GM10266 (cell line): ENCODE measurements at regions not wholly inside any gene's neighbourhood (a gene's known extent, or its start where the extent isn't known, plus 50 kb on each side); places are given as distances from the start of the nearest gene placed in this dataset.

Experiments used
- DNase-seq: peaks from one replicate; pipeline ENCODE4 v3.0.0; 2012; ENCODE audit errors: extremely low spot score
- TF ChIP-seq, protein P1 (sequence below): IDR thresholded peaks from 2 replicates; pipeline ENCODE4 v1.5.1; 2012; ENCODE audit warnings: mild to moderate bottlenecking, low read depth; ENCODE audit not compliant: control insufficient read depth, insufficient read depth; ENCODE audit errors: missing control alignments

DNA sequence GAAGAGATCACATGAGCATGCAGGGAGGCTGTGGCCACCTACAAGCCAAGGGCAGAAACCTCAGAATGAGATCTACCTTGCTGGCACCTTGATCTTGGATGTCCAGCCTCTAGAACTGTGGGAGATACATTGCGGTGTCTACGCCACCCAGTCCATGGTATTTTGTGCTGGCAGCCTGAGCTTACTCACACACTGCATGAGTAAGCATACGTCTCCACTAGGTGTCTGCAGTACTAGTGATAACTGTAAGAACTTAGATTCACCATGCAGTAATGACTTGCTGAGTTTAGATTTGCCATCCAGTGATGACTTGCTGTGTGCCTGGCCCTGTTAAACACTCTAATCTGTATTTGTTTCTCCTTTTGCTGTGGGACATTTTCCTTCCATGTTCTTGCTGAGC is 417.7 kb downstream of the GADD45G start:
- no peak for DNase-seq
- TF ChIP-seq, protein P1, sequence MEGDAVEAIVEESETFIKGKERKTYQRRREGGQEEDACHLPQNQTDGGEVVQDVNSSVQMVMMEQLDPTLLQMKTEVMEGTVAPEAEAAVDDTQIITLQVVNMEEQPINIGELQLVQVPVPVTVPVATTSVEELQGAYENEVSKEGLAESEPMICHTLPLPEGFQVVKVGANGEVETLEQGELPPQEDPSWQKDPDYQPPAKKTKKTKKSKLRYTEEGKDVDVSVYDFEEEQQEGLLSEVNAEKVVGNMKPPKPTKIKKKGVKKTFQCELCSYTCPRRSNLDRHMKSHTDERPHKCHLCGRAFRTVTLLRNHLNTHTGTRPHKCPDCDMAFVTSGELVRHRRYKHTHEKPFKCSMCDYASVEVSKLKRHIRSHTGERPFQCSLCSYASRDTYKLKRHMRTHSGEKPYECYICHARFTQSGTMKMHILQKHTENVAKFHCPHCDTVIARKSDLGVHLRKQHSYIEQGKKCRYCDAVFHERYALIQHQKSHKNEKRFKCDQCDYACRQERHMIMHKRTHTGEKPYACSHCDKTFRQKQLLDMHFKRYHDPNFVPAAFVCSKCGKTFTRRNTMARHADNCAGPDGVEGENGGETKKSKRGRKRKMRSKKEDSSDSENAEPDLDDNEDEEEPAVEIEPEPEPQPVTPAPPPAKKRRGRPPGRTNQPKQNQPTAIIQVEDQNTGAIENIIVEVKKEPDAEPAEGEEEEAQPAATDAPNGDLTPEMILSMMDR: no peak

DNA sequence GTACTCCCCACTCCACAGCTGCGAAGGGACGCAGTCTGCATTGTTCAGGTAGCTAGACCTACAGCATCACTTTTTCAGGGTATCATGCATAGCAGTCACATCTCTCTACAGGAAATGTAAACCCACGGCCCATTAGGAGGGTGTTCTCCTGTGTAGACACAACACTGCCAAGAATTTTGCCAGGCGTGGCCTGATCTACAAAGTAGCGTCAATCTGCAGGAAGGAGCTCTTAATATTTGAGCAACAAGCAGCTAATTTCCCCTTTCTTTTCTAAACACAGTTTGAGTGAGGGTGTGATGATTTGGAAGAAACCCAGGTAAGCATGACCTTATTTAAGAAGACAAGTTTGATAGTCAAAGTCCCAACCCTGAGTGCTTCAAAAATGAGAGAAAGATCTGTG is 419.0 kb downstream of the GADD45G start:
- no peak for DNase-seq
- TF ChIP-seq, protein P1: no peak

DNA sequence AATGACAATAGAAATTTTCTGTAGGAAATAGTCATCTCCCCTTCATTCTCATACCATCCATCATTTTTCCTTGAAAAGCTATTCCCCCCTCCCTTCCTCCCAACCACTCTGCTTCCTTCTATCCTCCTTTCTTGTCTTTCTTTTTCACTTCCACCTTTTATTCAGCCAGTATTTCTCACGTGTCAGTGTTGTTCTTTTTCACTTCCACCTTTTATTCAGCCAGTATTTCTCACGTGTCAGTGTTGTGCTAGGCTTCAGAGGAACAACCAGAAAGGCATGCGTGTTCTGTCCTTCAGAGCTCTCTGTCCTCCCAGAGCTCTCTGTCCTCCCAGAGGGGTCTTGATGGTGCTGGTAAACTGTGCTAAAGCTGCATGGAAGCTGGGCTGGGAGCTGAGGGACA is 419.6 kb downstream of the GADD45G start:
- no peak for DNase-seq
- TF ChIP-seq, protein P1: no peak

DNA sequence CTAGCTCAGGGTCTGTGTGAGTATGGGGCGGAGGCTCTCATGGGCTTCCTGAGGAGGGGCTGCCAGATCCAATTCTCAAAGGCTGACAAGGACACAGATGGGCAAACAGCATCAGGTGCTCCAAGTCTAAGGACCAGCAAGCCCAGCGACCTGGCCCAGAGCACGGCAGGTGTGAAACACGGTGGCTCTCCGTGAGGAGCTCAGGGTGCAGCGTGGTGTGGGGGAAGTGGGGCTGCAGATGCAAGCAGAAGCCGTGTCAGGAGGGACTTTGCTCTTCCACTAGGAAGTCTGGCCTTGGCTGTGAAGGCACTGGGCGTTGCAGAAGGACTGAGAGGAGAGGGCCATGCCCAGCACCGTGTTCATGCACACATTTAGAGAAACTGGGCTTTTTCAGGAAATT is 420.0 kb downstream of the GADD45G start:
- TF ChIP-seq, protein P1: no peak
- DNase-seq: no peak

DNA sequence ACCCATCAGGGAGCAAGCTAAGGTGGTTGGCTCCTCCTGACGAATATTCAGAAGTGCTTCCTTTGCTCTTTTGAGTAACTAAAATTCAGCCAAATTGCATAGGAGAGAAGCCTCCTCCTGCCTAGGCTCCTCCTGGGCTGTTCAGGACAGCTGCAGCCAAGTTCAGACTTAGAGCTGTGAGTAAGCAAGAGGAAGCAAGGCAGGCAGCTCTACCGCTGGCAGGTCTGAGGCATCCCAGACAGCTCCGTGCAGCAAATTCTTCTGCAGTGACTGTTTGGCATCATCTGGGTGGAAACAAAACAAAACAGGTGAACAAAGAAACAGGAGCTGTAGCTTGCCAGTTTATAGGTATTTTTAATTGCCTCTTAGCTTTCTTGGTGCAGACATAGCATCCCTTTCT is 421.0 kb downstream of the GADD45G start:
- TF ChIP-seq, protein P1: no peak
- no peak for DNase-seq

DNA sequence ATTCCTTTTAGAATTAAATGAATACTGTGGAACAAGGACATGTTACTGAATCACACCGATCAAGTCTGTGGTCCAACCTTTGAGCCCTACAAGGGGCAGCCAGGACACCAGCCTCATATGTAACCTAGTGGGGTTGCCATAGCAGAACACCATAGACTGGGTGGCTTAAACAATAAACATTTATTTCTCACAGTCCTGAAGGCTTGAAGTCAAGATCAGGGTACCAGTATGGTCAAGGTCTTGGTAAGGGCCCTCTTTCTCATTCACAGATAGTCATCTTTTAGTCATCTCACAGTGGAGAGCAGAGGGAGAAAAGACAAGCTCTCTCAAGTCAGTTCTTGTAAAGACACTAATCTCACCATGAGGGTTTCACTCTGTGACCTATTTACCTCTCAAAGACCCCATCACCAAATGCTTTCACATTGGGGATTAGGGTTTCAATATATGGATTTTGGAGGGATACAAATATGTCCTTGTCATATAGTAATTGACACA is 422.5 kb downstream of the GADD45G start:
- DNase-seq: no peak
- TF ChIP-seq, protein P1: no peak

DNA sequence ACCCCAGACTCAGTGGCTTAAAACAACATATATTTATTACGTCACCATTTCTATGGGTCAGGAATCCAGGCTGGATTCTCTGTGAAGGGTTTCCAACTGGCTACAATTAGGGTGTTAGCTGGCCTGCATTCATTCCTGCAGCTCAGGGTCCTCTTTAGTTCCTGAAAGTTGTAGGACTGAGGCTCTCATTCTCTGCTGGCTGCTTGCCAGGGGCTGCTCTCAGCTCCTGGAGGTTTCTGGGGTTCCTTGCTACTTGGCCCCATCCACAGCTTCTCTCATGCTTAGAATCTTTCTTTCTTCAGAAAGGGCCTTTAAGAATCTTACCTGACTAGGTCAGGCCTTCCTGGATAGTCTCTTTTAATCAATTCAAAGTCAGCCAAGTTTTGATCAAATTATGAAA is 424.6 kb downstream of the GADD45G start:
- no peak for DNase-seq
- TF ChIP-seq, protein P1: no peak
